Suprapubic skin (tissue), 4 donors: ENCODE measurements at regions not wholly inside any gene's neighbourhood (a gene's known extent, or its start where the extent isn't known, plus 50 kb on each side); places are given as distances from the start of the nearest gene placed in this dataset.

Experiments
- CTCF ChIP-seq, 2 donors: fragments of 200-600 bp in 1 of 2; fragments of 450-650 bp in 1 of 2; sonication (generic) in 1 of 2; IDR thresholded peaks; one replicate each; pipeline ENCODE4 v1.5.1; 2016 to 2019; ENCODE audit warnings: antibody characterized with exemption in 2 of 2, mild to moderate bottlenecking in 1 of 2, moderate library complexity in 1 of 2
- EP300 ChIP-seq: sonication (generic); formaldehyde crosslinking; IDR thresholded peaks from one replicate; pipeline ENCODE4 v1.6.1; 2017; ENCODE audit warnings: antibody characterized with exemption
- POLR2AphosphoS5 ChIP-seq, 3 donors: sonication (generic); formaldehyde crosslinking; IDR thresholded peaks; one replicate each; pipeline ENCODE4 v1.6.1; 2017; ENCODE audit warnings: antibody characterized with exemption in 3 of 3

DNA sequence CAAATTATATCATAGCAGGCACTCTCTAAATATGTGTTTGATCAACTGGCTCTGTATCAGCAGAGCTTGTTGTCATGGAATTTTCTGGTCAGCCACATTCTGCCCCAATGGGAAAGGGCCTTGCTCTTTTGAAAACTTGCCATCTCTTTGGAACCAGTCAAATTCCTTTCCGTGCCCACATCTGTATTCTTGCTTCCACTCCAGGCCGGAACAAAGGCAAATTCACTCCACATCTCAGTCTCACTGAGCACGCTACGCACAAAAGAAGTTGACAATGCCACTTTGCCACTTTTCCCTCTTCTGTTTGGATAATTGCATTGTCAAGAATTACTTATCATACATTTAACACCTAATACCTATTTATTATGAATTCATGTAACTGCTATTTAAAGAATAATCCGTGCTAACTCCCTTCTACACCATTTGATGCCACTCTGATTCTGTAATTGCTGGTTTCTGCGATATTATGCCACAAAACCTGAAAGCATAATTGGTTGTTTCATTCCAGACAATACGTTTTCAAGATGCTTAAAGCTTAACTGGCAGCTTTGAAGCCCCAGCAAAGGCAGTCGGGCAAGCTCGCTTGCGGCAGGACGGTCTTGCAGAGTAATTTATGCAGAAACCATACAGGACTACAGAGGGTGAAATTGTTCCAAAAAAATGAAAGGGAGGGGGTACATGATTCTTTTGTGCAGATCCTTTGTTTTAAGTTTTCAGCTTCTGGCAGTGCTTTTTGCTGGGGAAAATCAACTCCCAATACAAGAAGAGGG, 277.7 kb downstream of the MSX2 start:
- TF ChIP-seq CTCF (IDR thresholded peaks at IDR 0.05) = no peak
- no peak for TF ChIP-seq POLR2AphosphoS5 (IDR thresholded peaks at IDR 0.05)
- no peak for TF ChIP-seq EP300
